GM19372 (cell line): ENCODE measurements at regions not wholly inside any gene's neighbourhood (a gene's known extent, or its start where the extent isn't known, plus 50 kb on each side); places are given as distances from the start of the nearest gene placed in this dataset.
A peak's percentile ranks its signal among the peaks of the same experiment; 100 is the strongest.
"Not testable (repeated sequence)": the region's sequence is repeated elsewhere in the genome, so short reads cannot be mapped to it uniquely, and the experiment has no call there.

Experiments
- ATAC-seq: cut with Tn5 transposase; IDR thresholded peaks from one replicate; pipeline ENCODE4 v1.9.1; 2021; ENCODE audit warnings: mild to moderate bottlenecking, low read depth, moderate library complexity; ENCODE audit not compliant: unreplicated experiment

DNA sequence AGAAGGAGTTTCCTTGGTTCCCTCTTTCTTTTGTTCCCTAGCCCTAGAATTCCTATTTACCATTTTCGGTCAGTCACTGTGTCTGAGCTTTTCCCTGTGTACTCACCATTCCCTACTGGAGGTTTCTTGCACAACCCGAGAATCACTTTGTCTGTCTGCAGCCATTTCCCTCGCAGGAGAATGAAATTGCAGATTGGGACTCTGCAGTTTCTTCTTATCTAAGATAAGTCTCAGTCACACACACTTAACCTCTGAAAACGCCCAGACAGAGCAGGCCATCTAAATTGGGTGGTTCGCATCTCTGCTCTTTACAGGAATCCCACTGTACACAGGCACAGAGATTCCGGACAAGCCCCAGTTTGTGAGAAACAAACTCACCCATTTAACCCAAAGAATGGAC is 58.6 kb upstream of the CNTNAP2 start:
- no peak for ATAC-seq

- no peak for ATAC-seq
Measured at GRCh38 chr7:146054909-146055308, 61.7 kb upstream of the CNTNAP2 start.

- ATAC-seq = no peak
Measured at GRCh38 chr7:146053492-146053891, 63.1 kb upstream of the CNTNAP2 start.

DNA sequence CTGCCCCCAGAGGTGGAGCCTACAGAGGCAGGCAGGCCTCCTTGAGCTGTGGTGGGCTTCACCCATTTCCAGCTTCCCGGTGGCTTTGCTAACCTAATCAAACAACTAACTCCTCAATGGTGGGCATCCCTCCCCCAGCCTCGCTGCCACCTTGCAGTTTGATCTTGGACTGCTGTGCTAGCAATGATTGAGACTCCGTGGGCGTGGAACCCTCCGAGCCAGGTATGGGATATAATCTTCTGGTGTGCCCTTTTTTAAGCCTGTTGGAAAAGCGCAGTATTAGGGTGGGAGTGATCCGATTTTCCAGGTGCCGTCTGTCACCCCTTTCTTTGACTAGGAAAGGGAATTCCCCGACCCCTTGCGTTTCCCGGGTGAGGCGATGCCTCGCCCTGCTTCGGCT is 73.3 kb upstream of the CNTNAP2 start:
- ATAC-seq = not testable (repeated sequence)

GRCh38 chr7:146028251-146028750 is 88.3 kb upstream of the CNTNAP2 start:
- ATAC-seq = no peak

DNA sequence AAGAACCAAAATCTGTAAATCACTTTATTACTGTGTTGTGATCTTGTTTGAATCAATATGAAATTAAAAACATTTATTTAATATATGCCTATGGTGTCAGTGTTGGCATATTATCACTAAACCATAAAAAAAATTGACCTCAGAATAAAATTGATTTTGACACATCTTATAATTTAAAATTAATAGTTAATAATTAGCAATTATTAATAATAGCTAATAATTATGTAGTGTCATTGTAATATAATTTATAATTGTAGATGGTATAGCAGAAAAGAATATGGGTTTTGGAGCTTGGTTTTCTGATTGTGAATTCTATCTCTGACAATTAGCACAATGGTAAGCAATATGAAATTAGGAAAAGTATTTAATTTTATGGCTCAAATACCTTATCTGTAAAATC is 89.4 kb upstream of the CNTNAP2 start:
- ATAC-seq = no peak

DNA sequence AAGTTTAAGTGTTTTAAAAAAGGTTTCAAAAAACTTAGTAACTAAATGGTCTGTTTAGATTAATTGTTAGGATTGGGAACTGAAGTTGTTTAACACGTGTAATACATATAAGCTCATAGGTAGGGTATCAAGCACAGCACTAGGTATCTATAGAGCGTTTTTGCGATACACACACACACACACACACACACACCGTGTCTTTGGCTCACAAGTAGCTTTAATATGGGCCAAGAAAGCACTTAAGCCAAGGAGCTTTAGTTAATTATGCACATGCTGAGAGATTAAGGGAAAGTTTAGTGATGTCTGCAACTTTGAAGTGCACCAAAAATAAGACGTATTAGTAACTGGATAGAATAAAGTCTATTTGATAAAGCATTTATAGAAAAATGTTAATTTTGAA is 93.8 kb upstream of the CNTNAP2 start:
- ATAC-seq = no peak

DNA sequence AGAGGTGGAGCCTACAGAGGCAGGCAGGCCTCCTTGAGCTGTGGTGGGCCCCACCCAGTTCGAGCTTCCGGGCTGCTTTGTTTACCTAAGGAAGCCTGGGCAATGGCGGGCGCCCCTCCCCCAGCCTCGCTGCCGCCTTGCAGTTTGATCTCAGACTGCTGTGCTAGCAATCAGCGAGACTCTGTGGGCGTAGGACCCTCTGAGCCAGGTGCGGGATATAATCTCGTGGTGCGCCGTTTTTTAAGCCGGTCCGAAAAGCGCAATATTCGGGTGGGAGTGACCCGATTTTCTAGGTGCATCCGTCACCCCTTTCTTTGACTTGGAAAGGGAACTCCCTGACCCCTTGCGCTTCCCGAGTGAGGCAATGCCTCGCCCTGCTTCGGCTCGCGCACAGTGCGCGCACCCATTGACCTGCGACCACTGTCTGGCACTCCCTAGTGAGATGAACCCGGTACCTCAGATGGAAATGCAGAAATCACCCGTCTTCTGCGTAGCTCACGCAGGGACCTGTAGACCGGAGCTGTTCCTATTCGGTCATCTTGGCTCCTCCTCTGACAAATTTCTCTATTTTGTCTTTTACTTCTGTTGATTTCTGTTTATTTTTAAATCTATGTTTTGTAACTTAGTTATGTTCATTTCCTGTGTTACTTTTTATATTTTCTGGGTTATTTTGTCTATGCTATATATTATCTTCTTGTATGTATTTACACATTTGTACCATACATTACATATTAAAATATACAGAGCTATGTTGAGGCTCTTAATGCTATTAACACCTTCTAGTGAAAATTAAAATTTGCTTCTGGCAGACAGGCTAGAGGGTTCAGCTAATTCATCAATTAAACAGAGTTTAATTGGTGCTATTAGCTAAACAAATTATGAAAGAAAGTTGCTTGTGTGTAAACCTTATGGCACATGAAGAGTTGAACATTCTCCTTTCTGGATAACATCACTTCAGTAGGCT is 97.3 kb upstream of the CNTNAP2 start:
- ATAC-seq = not testable (repeated sequence)

DNA sequence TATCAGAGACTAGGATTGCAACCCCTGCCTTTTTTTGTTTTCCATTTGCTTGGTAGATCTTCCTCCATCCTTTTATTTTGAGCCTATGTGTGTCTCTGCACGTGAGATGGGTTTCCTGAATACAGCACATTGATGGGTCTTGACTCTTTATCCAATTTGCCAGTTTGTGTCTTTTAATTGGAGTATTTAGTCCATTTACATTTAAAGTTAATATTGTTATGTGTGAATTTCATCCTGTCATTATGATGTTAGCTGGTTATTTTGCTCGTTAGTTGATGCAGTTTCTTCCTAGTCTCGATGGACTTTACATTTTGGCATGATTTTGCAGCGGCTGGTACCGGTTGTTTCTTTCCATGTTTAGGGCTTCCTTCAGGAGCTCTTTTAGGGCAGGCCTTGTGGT is 99.2 kb upstream of the CNTNAP2 start:
- ATAC-seq = not testable (repeated sequence)

- not testable (repeated sequence) for ATAC-seq
Measured at GRCh38 chr7:146014154-146014553, 102.4 kb upstream of the CNTNAP2 start.

- ATAC-seq = no peak
Measured at GRCh38 chr7:146008293-146008692, 108.3 kb upstream of the CNTNAP2 start.

DNA sequence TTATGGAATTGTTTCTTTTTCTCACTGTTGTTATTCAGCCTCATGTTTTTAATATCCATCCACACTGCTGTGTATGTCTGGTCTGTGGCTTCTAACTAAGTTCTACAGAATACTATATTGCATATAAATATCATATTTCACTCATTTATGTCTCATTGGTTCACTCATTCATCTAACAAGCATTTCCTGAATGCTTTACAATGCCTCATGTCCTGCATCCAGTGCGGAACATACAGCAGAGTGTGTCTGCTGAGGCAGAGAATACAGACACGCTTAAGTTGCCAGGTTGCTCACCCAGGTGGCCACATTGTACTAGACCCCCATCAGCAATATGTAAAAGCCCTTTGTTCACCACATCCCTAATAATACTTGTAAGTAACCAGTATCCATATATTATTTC is 111.8 kb upstream of the CNTNAP2 start:
- ATAC-seq = no peak

DNA sequence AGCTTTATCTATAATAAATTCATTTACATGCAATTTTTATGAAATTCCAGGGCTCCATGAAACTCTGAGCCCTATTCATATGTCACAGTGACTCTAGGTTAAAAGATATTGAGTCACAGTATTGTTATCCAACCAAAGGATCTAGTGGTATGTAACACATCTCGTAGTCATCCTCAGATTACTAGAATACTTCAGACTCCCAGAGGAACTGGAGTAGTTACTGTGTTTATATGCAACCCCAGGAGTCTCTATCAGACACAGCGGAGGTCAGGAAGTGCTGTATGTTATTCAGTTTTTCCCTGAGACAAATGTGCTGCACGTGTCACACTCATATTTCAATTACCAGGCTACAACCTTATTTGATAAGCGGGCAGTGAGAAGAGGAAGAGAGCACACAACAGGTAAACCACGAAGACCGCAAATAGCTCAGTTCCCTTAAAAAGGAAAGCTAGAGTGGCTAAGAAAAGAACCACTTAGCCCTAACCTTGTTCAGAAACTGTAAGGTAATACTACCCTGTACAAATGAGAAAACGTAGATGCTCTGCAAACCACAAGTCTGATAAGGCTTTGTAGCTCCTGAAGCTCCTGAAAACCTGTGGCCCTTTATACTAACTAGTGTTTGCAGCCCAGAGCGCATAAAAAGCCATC is 114.0 kb upstream of the CNTNAP2 start:
- peak; percentile 93 for ATAC-seq

DNA sequence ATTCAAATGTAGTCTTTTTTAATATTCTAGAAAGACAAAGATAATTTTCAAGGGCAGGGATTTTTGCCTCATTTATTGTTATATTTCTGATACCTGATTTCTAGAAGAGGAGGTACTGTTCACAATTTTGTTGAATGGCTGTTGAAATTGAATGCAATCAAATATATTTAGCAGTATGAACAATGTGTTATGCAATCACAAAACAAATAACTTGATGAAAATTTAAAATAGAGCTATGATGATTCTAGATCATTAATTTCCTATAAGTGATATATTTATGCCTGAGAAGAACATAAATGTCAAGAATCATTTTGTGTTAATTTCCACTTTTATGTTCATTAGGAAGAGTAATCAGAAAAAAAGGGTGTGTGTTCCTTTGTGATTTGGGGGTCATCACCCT is 114.6 kb upstream of the CNTNAP2 start:
- ATAC-seq = no peak

GRCh38 chr7:146000882-146001281 is 115.7 kb upstream of the CNTNAP2 start:
- no peak for ATAC-seq

GRCh38 chr7:145989469-145989868 is 127.1 kb upstream of the CNTNAP2 start:
- ATAC-seq = no peak

DNA sequence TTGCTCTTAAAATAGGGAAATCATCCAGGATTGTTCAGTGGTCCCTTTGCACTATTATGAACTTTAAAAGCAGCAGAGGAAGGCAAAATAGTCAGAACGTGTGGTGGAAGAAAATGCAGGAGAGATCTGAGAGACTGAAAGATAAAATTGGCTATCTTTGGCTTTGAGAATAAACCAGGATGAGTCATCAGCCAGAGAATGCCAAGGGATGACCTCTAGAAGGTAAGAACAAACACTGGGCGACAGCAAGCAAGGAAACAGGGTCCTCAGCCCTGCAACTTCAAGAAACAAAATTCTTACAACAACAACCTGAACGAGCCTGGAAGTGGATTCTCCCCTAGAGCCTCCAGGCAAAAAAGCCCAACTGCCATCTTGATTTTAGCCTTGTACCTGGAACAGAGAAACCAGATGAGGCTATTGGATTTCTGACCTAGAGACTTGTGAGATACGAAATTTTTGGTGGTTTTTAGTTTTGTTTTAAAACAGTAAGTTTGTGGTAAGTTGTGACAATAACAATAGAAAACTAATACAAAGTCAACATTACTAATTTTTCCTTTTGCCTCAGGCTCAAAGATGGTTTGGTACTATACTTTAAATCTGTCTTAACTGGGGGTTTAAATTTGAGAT is 130.2 kb upstream of the CNTNAP2 start:
- ATAC-seq = no peak

DNA sequence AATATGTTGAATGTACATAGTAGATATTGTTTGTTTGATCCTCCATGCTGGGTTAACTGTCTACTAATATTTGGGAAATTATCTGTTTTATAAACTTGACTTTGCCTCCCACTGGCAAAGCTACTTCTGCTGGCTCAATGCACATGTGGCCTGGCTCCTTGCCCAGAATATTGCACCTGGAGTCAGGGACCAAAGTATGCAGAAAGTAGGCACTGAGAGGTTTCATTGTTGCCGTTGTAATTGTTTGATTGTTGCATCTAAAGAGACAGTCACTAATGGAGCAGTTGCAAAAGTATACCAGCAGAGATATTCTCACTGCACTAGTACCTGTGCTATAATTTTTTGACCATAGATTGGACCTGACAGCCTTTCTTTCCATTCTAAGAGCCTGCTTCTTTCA is 137.8 kb upstream of the CNTNAP2 start:
- ATAC-seq = no peak

DNA sequence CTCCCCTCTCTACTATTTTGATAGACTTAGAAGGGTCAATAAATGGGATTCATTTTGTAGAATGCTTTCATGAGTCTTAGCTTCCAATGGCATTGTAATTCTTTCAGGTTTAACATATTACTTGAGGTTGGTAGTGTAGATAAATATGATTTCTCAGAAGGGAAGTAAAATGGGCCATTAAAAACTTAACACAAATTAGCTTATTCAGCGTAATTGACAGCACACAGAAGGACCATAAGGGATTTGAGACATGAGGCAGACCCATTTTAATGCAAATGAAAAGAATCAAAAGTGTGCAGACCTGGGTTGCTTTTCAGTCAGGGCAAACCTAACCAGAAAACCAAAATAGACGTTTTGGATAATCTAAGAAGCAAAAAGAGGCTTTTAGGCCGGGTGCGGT is 156.6 kb upstream of the CNTNAP2 start:
- no peak for ATAC-seq

DNA sequence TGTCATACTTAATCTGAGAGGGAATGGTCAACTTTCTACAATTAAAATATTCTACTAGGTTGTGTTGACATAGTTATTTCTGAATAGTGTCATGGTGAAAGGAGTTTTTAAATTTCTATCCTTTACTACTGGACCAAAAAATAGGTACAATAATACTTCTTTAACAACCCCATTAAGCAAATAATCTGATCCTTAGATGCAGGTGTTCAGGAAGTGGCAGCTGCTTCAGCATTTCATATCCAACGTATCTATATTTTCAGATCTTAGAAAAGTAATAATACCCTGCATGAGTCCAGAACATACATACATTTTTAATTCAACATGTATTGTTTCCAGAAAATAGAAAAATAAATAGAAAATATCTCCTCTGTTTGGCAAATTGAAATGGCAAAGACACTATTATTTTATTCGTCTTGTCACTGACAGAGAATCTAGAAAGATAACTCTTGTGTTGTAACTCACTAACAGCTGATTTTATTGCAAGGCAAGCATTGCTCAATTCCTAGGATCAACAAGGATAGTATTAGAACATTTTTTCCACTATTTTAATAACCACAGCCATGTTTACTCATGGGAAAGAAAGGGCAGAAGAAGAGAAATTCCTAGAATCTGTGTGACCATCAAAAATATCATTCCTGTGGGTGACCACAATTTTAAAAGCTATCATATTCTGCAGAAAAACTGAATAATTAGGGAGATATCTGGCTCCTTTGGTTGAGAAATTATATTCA is 159.3 kb upstream of the CNTNAP2 start:
- ATAC-seq = no peak

GRCh38 chr7:145951566-145951965 is 165.0 kb upstream of the CNTNAP2 start:
- no peak for ATAC-seq
